Right forelimb (tissue), 1 donor: ENCODE measurements at regions not wholly inside any gene's neighbourhood (a gene's known extent, or its start where the extent isn't known, plus 50 kb on each side); places are given as distances from the start of the nearest gene placed in this dataset.

Experiments used
- DNase-seq: peaks from one replicate; pipeline ENCODE4 v3.0.0-alpha.2; 2018

DNA sequence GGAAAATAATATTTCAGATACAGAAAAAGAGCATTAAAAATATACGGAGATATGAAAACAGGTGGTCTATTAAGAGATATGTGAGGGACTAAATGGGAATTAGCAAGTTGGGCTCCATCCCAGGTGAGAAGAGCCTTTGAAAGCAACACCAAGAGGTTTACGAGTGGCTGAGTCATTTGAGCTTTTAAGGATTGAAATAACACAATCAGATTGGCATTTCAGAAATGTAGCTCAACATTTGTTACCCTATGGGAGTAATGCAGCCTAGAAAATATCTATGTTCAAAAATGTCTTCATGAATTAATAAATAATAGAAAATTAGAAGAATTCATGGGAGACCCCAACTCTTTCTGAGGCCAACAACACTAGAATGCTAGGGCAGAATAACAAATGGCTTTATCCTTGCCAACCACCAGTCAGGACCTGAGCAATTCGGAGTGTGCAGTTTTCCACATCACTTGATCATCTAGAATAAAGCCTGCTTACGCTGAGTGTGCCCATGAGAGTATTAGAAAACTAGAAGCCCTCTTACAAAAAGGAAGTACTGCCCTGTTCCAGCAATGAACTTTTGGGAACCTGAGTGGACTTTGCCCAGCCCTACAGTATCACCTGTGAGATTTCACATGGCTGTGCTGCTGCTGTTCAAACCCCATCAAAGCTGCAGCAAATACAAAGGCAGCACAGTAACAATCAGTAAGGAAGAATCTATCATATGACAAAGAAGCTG lies 538.0 kb upstream of the CAMK1G start:
- no peak for DNase-seq

DNA sequence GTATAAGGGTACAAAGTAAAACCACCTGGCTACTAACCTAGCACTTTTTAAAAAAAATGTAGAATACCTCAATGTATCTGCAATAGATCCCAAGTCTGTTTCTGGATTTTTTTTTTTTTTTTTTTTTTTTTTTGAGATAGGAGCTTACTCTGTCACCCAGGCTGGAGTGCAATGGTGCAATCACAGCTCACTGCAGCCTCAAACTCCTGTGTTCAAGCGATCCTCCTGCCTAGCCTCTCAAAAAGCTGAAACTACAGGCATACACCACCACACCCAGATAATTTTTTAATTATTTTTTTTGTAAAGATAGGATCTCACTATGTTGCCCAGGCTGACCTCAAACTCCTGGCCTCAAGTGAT lies 537.5 kb upstream of the CAMK1G start:
- no peak for DNase-seq

DNA sequence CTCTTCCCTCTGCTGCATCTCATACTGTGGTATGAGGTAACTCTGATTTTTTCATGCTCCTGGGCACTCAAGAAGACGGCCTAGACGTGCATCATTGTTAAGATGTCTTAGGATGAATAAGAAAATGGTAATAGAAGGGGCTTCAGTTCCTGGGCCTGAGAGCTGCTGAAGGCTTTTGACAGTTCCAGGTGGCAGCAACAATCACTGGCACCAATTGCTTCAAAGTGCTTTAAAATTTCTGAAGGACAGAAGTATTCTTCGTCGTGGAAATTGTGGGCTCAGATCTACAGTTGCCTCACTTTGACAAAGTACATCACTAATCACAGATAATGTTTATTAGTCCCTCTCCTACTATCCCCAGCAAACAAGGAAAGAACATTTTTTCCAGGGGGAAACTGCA lies 536.6 kb upstream of the CAMK1G start:
- no peak for DNase-seq

DNA sequence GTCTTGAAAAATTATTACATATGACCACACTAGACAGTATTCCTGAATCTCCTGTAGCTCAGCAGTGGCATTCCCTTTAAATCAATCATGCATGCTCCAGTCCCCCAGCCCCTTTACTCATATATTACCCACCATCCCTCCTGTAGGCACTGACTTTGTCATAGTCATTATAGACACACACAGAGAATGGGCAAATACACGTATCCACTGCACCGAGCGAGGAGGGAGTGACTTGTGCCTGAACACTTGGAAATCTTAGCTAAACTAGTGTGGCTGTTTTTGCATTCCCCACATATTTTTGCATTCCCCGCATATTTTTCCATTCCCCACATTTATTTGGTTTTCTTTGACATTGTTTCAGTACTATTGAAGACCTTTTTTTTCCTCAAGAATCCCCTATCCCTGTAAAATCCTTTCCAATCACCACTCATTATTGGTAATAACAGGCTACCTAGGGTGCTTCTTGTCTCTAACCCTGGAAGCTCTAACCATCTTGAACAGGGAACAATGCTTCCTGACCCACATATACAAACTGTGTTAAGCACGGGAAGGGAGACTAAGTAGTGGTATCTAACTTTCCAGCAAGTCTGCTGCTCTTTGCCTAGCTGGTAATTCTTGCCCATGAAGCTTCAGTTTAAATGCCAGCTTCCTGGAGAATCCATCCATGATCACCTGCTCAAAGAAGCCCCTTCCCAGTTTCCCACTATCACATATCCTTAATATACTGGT lies 534.4 kb upstream of the CAMK1G start:
- DNase-seq = no peak

DNA sequence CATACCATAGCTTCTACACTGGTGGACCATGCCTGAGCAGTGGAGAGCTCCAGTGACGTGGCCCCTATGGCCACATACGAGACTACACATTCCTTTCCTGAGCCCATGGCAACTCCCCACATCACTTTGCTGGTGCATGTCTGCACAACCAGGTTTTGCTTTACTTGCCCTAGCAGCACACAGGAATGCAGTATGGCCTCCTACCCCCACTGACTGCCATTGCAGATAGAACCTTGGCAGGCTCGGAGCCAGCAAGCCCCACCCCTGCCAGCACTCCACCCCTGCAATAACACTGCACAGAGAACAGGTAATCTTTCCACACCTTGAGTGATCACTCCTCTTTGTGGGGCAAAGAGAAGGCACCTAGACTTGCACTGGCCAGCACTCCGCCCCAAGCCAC lies 531.9 kb upstream of the CAMK1G start:
- DNase-seq = no peak

DNA sequence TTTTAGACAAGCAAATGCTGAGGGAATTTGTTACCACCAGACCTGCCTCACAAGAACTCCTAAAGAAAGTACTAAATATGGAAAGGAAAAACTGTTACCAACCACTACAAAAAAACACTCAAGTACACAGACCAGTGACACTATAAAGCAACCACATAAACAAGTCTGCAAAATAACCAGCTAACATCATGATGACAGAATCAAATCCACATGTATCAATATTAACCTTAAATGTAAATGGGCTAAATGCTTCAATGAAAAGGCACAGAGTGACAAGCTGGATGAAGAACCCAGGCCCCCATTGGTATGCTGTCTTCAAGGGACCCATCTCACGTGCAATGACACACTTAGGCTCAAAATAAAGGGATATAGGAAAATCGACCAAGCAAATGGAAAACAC lies 529.9 kb upstream of the CAMK1G start:
- DNase-seq = no peak

DNA sequence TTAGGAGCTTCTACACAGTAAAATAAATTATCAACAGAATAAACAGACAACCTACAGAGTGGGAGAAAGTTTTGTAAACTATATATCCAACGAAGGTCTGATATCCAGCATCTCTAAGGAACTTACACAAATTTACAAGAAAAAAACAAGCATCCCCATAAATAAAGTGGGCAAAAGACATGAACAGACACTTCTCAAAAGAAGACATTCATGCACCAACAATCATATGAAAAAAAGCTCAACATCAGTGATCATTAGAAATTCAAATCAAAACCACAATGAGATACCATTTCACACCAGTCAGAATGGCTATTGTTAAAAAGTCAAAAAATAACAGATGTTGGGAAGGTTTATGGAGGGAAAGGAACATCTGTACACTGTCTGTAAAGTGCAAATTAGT lies 526.4 kb upstream of the CAMK1G start:
- no peak for DNase-seq

DNA sequence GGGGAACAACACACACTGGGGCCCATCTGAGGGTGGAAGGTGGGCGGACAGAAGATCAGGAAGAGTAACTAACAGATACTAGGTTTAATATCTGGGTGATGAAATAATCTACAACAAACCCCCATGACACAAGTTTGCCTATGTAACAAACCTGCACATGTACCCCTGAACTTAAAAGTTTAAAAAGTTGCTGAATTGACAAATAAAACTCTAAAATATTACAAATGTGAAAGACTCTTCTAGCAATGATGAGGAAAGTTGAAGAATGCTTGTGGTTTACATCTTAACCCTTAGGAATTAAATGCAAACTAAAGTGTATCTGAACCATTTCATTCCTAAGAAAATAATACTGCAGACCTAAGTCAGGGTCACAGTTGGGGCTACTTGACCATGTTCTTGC lies 525.6 kb upstream of the CAMK1G start:
- no peak for DNase-seq

DNA sequence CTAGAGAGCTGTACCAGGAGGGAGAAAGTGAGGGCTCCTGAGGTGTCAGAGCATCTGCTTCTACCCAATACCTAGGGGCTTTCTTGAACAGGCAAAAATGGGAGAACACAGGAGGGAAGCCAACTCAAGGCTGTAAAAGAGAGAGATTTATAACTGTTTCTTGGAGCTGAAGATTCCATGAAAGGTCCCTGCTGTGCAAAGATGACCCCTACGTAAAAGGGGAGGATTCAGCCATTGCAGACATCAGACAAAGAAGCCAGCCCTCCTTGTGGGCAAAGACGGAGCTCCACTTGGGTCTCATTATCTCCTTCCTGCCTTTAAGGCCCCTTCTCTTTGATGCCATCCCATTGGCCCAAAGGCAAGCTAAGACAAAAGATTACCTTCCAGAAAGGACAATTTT lies 524.1 kb upstream of the CAMK1G start:
- no peak for DNase-seq

DNA sequence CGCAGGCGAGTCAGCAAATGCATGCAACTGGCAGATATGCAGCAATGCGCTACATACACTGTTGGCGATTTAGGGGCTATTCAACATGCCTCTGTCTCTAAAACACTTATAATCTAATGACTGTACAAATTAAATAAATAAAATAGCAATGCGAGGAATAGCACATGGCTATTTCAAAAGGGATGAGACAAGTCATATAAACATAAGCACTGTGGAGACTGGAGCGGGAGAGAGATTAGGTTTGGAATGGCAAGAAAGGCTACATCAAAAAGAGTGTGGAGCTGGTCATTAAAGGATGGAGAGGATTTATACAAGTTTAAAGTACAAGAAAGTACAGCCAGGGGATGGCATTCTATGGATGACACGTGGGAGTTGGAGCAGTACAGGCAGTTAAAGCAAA lies 523.5 kb upstream of the CAMK1G start:
- no peak for DNase-seq

DNA sequence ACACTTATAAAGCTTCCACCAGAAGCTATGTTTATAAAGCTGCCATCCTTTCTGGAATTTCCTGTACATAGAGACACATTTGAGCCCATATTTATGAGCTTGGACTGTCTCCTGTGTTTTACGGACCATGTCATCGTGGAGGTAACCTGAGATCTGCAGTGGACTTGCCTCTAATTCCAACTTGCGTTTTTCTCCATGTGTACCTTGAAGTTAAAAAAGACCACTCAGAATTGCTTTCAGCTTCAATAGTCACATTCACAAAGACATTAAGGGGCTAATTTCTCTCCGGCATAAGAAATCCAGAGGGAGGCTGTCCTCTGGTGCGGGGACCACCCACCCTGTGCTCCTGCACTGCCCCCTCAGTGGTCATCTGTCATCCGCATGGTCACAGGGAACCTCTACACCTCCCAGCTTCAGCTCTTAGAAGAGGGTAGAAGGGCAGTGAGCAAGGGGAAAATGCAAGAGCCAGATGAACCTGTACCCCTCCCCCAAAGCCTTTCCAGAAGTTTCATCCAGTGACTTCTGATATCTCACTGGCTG lies 521.4 kb upstream of the CAMK1G start:
- no peak for DNase-seq

DNA sequence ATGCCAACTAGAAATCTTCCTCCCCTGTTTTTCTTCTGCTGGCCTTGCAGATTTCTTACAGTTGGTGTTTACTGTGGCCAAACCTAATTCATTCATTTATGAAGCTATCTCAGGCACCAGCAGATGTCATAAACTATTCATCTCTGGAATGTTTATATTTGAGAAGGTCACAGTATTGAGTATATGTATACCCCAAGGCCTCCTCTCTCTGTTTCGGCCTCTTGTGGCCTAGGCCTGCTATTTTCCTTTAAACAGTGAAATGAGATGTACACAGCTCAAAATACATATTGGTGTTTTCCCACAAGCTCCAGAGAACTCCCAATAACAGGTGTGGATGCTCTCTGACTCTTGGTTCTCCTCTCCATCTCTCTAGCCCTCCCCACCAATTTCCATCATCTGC lies 520.7 kb upstream of the CAMK1G start:
- no peak for DNase-seq

DNA sequence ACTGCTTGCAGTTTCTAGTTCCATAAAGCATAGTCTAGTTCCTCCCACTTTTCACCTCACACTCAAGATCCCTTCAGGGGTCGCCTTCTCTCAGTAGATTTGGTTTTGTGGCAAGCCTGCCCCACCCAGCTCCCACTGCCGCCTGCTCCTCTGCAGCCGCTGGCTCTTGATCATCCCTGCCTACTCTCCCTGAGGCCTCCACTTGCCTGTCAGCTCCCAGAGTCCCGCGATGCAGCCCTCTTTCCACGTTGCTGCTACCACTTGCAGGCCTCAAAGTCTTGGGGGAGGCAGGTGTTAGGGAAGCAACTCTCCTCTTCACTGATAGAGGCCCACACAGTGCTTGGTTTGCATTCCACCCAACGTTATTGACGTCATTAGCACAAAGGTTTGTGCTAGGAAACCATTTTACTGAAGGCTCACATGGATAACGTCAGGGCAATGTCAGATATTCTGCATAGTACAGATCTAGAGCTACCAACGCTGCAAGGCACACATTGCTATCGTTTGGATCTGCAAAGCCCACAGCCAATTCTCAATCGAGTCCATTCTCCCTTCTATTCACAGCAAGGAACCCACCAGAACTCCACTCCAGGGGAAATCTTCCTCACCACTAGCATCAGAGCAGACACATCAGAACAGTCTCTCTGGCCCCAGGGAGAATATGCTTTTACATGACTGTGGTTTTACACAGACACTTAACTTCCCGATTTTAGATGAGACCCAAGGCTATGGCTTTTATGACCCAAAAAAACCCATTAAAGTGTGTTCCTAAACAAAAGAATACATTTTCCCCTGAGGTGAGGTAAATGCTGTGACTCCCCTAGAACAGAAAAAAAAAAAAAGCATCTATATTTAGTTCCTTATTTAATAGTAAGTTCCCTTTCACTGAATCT lies 519.5 kb upstream of the CAMK1G start:
- DNase-seq = no peak

DNA sequence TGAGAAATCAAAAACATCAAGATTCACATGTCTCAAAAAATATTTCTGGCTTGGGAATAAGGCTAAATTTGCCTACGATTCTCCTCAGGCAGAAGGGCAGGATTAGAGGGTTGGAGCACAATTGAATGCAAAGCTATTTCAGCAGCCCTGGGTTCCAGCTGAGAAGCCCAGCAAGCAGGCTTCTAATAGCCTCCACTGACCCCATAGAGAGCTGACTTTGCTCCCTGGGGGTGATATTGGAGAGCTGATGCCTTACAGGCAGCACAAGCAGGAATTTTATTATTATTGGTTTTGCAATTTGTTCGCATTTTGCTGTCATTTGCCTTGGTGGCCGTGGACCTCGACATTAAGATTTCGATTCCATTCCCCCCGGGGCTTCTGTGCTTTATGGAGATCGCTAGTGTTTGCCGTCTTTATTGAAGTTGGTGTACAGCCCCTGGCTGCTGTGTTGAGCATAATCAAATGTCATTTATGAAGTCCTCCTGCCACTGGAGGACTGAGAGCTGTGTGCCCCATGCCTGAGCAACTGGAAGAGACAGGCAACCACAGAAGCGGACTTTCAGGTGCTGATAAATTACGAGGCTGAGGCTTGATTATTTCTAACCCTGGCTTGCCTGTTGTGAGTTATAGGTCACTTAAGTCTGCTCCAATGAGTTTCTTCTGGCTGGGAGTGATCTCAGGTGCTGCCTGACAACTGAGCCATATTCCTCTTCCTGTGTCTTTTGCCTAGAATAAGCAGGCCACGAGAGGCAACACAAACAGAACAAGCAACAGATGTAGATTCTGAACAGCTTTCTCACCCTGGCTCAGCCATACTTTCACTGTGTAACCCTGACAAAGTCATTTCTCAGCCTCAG lies 518.4 kb upstream of the CAMK1G start:
- no peak for DNase-seq

DNA sequence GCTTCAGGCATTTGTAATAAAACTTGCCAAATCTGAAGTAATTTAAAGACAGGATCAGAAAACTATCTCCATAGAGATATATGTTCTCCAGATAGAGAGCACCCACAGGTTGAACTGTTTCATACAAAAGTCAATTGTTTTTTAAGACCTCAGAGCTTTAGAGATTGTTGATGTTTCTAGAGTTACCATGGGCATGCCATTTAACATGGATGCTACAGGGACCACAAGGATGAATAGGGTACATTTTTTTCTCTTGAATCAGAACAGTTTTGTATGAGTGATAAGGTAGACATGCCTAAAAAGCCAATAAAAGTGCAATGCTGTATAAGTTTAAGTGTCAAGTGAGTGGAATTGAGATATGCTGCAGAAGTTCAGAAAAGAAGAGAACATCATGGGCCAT lies 511.0 kb upstream of the CAMK1G start:
- no peak for DNase-seq

DNA sequence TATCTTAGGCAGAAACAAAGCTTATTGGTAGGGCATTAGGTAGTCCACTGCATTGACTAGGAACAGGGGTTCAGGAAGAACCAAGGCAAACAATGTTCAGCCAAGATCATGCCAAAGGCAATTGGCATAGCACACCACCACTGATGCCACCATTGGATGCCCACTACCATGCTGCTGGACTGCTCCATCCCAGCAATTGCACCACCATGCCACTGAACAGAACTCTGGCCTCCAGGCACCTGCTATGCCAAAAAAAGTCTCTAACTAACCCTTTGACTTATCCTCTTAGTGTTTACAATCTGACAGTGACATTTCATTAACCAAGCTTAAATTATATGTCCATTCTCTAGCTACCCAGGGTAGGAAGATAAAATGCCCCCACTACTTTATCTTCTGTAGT lies 509.6 kb upstream of the CAMK1G start:
- DNase-seq = no peak

DNA sequence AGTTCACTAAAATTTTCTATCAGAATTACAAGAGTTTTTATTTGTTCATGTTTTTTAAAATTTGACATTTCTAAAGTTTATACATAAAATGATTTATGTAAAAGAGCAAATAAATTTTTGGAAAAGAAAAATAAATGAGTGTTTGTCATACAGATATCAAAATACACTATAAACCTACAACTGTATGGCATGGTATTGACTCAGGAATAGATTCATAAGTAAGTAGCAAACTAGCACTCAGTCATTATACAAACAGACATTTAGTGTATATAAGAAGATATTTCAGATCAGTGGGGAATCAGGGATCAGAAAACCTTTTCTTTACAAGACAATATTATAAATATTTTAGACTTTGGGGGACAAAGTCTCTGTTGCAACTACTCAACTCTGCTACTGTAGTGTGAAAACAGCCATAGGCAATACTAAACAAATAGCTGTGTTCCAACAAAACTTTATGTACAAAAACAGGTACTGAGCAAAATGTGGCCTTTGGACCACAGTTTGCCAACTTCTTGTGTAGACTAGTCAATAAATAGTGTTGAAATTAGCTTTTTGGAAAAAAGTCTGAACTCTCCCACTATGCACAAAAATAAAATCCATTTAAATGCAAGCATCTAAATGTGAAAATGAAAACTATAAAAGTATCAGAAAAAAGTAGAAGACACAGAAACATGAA lies 508.8 kb upstream of the CAMK1G start:
- no peak for DNase-seq

DNA sequence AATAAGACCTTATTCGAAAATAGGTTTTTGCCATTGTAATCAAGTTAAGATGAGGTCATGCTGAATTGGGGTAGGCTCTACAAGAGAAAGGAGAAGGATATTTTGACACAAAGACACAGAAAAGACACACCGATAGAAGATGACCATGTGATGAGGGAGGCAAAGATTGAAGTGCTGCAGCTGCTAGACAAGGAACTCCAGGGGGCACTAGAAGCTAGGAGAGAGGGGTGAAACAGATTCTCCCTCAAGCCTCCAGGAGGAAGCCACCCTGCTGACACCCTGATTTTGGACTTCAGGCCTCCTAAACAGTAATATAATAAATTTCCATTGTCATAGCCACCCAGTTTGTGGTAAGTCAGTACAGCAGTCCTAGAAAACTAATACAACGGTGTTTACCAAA lies 506.8 kb upstream of the CAMK1G start:
- DNase-seq = no peak

DNA sequence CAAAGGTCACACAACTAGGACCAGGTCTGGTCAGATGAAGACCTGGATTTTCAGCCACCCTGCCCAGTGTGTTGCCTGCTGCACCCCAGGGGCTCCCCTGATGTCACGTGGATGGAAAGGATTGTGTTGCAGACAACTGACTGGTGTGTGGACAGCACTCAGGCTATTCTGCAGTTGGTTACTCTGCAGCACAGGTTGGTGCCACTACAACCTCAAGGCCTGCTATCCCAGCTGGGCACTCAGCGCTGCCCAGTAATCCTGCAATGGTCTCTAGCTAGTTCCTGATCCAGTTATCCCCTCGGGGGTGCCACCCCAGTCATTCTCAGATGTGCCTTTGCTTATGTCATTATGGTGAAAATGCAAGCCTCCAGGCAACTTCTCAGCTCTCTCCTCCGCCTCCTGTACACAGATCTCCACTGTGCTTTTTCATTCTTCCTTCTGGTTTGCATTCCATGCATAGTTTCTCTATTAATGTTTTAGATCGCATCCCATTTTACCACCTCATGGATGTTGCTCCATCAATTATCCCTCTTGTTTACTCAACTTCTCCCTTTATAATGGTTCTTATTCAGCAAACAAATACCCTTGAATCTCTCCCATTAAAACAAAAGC lies 503.2 kb upstream of the CAMK1G start:
- DNase-seq = no peak

DNA sequence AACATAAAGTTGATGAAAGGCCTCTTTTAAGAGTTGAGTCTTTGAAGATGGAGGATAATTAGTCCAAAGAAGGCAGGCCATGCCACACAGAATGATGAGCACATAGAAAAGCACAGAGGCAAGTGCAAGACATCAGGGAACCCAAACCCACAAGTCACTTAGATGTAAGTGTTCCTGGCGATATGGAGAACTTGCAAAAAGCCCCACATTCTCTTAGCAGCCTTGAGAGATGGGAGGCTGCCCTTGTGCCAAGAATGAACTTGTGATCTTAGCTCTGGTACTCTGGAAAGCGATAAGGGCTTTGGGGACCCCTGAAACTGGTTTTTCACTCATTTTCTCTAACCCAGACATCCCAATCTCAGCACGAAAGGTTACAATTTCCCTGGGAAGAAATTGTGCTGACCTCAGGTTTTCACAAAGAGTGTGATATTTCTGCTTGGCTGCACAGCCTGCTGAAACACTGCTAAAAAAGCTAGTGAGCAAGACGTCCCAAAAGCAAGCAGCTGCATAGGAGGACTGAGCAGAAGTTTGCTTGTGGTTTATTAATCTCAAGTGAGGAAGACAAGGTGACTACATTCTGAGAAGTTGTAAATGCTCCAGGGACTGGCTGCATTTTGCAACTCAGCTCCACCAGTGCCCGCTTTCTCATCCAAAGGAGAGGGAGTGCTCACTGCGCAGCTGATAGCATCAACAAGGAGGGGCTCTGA lies 496.9 kb upstream of the CAMK1G start:
- no peak for DNase-seq

DNA sequence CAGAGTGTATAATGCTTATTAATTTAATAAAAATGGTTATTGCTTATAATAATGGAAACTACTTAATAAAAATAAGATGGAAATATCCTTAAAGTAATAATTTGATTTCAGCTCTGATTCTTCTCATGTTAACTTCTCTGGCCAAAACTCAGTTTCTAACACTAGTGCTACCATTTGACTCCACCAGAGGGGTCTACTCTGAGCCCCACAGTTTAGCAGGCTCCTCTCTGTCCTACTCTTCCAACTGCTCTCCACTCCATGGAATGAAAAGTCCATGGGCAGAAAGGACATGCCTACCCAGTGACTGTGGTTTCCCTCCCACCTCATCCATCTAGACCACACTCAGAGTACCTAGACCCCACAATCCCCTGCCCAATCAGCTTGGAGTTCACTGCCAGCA lies 489.1 kb upstream of the CAMK1G start:
- no peak for DNase-seq
